C4-2B (cell line): ENCODE measurements at regions not wholly inside any gene's neighbourhood (a gene's known extent, or its start where the extent isn't known, plus 50 kb on each side); places are given as distances from the start of the nearest gene placed in this dataset.

Source experiments
- H3K27ac ChIP-seq: fragments of 450-650 bp; 2 replicates; pipeline ENCODE4 v1.5.1; 2017
- ZFX ChIP-seq: fragments of 450-650 bp; IDR thresholded peaks from 2 replicates; pipeline ENCODE4 v1.6.1; 2017
- TF ChIP-seq, protein P1 (sequence below): fragments of 450-650 bp; conservative IDR thresholded peaks from 2 replicates; pipeline ENCODE4 v1.5.1; 2017; ENCODE audit warnings: mild to moderate bottlenecking

- H3K27ac ChIP-seq, result no peak overlapping the region
- no peak for TF ChIP-seq ZFX
- TF ChIP-seq, protein P1, sequence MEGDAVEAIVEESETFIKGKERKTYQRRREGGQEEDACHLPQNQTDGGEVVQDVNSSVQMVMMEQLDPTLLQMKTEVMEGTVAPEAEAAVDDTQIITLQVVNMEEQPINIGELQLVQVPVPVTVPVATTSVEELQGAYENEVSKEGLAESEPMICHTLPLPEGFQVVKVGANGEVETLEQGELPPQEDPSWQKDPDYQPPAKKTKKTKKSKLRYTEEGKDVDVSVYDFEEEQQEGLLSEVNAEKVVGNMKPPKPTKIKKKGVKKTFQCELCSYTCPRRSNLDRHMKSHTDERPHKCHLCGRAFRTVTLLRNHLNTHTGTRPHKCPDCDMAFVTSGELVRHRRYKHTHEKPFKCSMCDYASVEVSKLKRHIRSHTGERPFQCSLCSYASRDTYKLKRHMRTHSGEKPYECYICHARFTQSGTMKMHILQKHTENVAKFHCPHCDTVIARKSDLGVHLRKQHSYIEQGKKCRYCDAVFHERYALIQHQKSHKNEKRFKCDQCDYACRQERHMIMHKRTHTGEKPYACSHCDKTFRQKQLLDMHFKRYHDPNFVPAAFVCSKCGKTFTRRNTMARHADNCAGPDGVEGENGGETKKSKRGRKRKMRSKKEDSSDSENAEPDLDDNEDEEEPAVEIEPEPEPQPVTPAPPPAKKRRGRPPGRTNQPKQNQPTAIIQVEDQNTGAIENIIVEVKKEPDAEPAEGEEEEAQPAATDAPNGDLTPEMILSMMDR, result no peak
Measured at GRCh38 chr9:12141422-12141821, 551.8 kb upstream of the TYRP1 start.

DNA sequence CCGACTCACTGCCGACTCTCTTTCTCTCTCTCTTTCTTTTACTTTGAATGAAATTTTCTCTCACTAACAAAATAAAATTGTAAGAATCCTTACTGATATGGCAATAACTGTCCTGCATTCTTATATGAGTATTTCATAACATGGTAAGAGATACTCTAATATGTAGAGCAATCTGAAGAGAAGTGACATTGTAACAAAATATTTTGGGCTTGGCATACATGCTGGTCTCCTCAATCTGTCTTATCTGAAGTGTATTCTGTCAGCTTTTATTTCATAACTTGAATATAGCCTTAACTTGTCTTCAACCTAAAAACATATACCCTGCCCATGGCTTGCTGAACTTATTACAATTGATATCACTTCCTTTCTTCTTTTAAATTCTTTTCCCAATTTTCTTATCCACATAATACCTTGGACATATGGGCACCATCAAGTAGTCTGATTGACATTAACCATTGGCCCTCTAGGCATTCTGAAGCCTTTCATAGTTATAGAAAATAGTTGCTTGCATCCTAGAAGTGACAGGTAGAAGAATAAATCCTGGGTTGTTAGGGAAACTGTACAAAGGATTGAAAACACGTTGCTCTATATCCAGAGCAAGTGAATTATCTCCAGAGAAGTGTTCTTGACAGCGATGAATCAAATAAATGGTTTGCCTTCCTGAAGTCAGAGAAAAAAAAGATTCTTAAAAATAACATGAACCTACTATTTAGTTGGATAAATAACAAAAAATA, 537.6 kb upstream of the TYRP1 start:
- TF ChIP-seq, protein P1, result no peak
- TF ChIP-seq ZFX, result no peak
- no peak overlapping the region for H3K27ac ChIP-seq

DNA sequence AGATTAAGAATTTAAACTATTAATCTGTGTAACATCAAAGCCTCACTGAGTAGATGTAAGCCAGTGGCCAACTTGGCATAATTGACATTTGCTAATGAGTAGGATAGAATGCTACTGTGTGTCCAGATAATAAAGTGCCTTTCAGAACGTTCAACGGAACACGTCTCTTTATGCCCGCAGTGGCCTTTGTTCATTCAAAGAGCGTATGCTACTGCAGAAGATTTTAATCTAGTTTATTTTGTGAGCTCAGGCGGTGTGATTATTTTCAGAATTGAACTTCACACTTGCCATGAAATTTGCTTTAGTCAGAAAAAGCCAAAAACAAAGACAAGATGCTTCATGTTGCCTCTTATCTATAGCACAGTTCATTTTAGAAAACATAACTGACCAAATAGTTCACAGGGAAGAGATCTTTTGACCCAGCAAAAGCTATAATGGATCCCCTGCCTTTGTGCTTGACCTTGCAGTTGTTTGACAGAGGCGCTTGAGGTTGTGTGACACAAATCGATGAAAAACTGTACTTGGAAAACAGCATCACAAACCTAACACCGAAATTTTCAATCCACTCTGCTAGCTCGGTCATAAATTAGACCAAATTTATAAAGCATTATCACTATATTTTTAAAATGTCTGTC, 530.9 kb upstream of the TYRP1 start:
- no peak overlapping the region for H3K27ac ChIP-seq
- TF ChIP-seq, protein P1, result no peak
- no peak for TF ChIP-seq ZFX

GRCh38 chr9:12163723-12164458, 529.3 kb upstream of the TYRP1 start:
- TF ChIP-seq, protein P1, result no peak
- TF ChIP-seq ZFX, result no peak
- no peak overlapping the region for H3K27ac ChIP-seq

DNA sequence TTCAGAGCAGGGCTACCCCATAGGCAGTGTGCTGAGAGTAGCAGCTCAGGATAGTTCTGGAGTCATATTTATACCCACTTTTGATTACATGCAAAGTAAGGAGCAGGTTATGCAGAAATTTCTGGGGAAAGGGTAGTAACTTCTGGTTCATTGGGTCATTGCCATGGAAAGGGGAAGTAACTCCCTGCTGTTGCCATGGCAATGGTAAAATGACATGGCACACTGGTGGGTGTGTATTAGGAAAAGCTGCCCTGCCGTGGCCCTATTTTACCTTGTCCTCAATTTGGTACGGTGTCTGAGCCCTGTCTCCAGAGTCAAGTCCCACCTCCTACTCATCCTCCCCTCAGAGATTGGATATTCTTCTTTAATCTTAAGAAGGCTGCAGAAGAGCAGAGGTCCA, 526.7 kb upstream of the TYRP1 start:
- H3K27ac ChIP-seq, result no peak overlapping the region
- TF ChIP-seq, protein P1, result no peak
- TF ChIP-seq ZFX, result no peak

- no peak overlapping the region for H3K27ac ChIP-seq
- TF ChIP-seq ZFX, result no peak
- TF ChIP-seq, protein P1, result no peak
Measured at GRCh38 chr9:12170456-12170855, 522.7 kb upstream of the TYRP1 start.

DNA sequence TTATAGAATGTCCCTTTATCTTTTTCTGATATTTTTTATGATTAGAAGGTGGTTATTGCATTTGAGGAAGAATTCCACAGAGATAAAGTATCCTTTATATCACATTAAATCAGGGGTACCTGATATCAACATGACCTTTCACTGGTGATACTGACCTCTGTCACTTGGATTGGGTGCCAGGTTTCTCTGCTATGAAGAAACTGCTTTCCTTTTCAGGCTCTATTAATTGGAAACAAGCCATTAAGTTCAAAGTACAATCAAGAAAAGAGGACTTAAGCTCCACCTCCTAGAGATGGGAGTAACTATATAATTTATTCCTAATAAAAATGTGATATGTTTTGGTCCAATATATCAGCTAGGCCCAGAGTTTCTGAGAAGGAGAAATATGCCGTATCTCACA, 514.6 kb upstream of the TYRP1 start:
- TF ChIP-seq, protein P1, result no peak
- TF ChIP-seq ZFX, result no peak
- no peak overlapping the region for H3K27ac ChIP-seq
